ENCODE measurements at regions not wholly inside any gene's neighbourhood (a gene's known extent, or its start where the extent isn't known, plus 50 kb on each side); places are given as distances from the start of the nearest gene placed in this dataset.

- TF ChIP-seq CTCF (conservative IDR thresholded peaks at IDR 0.05; ENCODE audit: low read depth, low read length) (no peak), EZH2 (IDR thresholded peaks at IDR 0.05; ENCODE audit: borderline replicate concordance, low read depth, low read length, poor library complexity, severe bottlenecking) (no peak)
Observed at GRCh38 chr1:105686874-105687690, 1369.4 kb upstream of the PRMT6 start.

All from A673 (cell line).